ENCODE measurements at regions not wholly inside any gene's neighbourhood (a gene's known extent, or its start where the extent isn't known, plus 50 kb on each side); places are given as distances from the start of the nearest gene placed in this dataset.

DNA sequence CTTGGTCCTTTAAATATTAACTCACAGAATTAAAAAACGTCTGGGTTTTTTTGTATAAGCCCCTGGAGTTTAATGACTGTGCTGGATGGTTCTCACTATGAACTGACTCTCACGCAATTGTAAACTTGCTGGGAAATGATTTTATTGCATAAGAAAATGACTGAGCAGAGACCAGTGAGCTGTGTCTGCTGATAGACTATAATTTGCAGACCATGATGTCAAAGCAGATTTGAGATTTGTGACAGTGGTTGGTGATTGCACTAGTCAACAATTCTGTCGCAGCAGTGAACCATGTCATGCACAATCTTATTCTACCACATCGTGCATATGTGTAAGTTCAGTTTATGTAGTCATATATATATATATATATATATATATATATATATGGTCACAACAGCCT, 85.7 kb upstream of the C9orf72 start:
- CTCF ChIA-PET, result interaction anchor here (1.1 kb wide), 1 partner anchor 12 kb away, joined by 3 read pairs; no protein-coding TSS in a partner anchor
- DNase-seq (no peak), ATAC-seq (no peak)
- H3K36me3 Mint-ChIP-seq, result no peaks in the 10 kb centered on the region
- H3K9me3 Mint-ChIP-seq (ENCODE audit: low read depth), result no peaks in the 10 kb centered on the region
- no peak overlapping the region for H3K27ac Mint-ChIP-seq
- H3K4me1 Mint-ChIP-seq, result no peaks in the 10 kb centered on the region
- H3K27me3 Mint-ChIP-seq, result peaks cover 3% of the 10 kb centered on the region
- no peak overlapping the region for H3K4me3 Mint-ChIP-seq

DNA sequence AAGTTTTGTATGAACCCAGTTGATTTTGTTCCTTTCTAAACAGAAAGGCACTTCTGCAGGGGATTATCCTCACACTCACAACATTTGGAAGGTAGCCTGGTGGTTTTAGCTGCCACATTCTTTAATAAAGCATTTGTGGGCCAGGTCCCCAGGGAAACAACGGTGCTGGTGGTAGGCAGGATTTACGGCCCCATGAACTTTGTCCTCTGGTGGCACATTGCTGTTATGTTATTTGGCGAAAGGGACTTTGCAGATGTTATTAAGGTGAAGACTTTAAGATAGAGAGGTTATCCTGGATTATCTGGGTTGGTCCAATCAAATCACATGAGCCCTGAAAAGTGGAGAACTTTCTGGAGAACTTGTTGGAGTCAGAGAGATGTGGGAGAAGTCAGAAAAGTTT, 86.3 kb upstream of the C9orf72 start:
- no peak for DNase-seq
- CTCF ChIA-PET, result interaction anchor here (1.1 kb wide), 1 partner anchor 11 kb away, joined by 3 read pairs; no protein-coding TSS in a partner anchor
- no peak for ATAC-seq
- no peak overlapping the region for H3K27ac Mint-ChIP-seq
- no peaks in the 10 kb centered on the region for H3K4me1 Mint-ChIP-seq
- no peaks in the 10 kb centered on the region for H3K36me3 Mint-ChIP-seq
- H3K27me3 Mint-ChIP-seq, result peaks cover 3% of the 10 kb centered on the region
- no peaks in the 10 kb centered on the region for H3K9me3 Mint-ChIP-seq (ENCODE audit: low read depth)
- H3K4me3 Mint-ChIP-seq, result no peak overlapping the region

DNA sequence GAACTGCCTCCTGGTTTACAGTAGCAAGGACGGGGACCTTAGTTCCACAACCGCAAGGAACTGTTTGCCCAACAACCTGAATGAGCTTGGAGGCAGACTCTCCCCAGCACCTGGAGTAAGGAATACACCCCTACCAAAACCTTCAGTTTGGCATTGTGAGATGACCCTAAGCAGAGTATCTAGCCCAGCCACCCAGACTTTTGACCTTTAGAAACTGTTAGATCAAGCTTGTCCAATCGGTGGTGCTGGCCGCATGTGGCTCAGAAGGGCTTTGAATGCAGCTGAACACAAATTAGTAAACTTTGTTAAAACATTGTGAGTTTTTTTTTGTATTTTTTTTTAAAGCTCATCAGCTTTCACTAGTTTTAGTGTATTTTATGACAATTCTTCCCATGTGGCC, 86.9 kb upstream of the C9orf72 start:
- no peak overlapping the region for H3K27ac Mint-ChIP-seq
- ATAC-seq (no peak), DNase-seq (no peak)
- H3K4me1 Mint-ChIP-seq, result no peaks in the 10 kb centered on the region
- H3K4me3 Mint-ChIP-seq, result no peak overlapping the region
- CTCF ChIA-PET, result interaction anchor here (1.1 kb wide), 1 partner anchor 11 kb away, joined by 3 read pairs; no protein-coding TSS in a partner anchor
- H3K27me3 Mint-ChIP-seq, result peaks cover 3% of the 10 kb centered on the region
- H3K36me3 Mint-ChIP-seq, result no peaks in the 10 kb centered on the region
- H3K9me3 Mint-ChIP-seq (ENCODE audit: low read depth), result no peaks in the 10 kb centered on the region

DNA sequence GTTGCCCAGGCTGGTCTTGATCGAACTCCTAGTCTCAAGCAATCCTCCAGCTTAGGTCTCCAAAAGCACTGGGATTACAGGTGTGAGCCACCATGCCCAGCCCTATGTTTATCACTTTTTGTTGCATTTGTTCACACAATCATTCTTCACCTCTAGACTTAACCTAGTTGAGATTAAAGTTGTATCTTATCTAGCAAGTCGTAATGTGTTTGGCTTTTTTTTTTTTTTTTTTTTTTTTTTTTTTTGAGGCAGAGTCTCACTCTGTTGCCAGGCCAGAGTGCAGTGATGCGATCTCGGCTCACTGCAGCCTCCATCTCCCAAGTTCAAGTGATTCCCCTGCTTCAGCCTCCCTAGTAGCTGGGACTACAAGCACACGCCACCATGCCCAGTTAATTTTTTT, 90.2 kb upstream of the C9orf72 start:
- Mint-ChIP-seq H3K9me3 (ENCODE audit: low read depth) (no peaks in the 10 kb centered on the region), H3K27ac (no peak overlapping the region), H3K36me3 (no peaks in the 10 kb centered on the region), H3K4me3 (no peak overlapping the region), H3K27me3 (peaks cover 7% of the 10 kb centered on the region), H3K4me1 (no peaks in the 10 kb centered on the region)
- CTCF ChIA-PET, result no interaction called here
- no peak for ATAC-seq
- DNase-seq, result no peak

DNA sequence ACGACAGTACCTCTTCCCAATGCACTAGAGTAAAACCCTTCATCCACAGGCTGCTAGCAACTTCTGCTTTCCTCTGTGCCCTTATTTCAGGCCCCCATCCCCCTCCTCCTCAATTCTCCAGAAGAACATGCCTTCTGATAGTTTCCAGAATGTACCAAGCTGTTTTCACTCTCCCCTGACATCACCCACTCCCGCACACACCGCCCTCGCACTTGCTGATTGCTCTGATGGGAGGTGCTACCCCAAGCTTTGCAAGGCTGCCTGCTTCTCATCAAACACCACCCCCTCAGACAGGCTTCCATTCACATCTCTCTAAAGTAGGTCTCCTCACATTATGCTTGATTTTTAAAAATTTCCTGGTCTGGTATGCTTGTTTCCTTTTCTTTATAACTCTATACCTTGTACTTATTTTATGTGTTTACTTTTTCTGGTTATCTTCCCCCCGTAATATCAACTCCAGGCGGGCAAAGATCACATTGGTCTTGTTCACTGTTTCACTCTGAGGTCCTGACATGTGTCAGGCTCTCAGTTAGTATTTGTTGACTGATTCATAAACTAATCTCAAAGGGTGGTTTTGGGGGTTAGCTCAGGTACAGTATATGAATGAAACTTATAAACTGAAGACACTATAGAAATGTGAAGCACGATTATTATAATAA, 91.0 kb upstream of the C9orf72 start:
- no peak overlapping the region for H3K27ac Mint-ChIP-seq
- no peak for ATAC-seq

DNA sequence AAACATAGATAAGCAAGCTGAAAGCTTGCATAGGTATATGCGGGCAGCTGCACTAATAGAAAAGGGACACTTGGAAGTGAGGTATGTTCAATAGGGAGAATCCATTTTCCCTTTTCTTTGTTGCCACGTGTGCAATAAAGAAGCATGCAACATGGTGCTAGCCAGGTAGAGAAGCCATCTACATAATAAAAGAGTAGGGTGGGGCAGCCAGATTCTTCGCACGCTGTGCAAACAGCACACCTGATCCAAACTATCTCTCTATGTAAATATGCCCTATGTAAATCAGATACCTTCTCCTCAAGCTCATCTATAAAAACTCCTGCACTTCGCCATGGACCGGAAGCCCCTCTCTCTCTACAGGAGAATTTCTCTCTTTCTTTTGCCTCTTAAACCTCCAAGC, 91.9 kb upstream of the C9orf72 start:
- H3K36me3 Mint-ChIP-seq, result no peaks in the 10 kb centered on the region
- DNase-seq (no peak), ATAC-seq (no peak)
- no peak overlapping the region for H3K27ac Mint-ChIP-seq
- CTCF ChIA-PET, result no interaction called here
- H3K4me1 Mint-ChIP-seq, result no peaks in the 10 kb centered on the region
- peaks cover 7% of the 10 kb centered on the region for H3K27me3 Mint-ChIP-seq
- H3K9me3 Mint-ChIP-seq (ENCODE audit: low read depth), result no peaks in the 10 kb centered on the region
- H3K4me3 Mint-ChIP-seq, result no peak overlapping the region

More for the DNA sequence above, 91.0 kb upstream of the C9orf72 start:
- DNase-seq, result no peak
- Mint-ChIP-seq H3K4me3 (no peak overlapping the region), H3K36me3 (no peaks in the 10 kb centered on the region), H3K9me3 (ENCODE audit: low read depth) (no peaks in the 10 kb centered on the region), H3K4me1 (no peaks in the 10 kb centered on the region), H3K27me3 (peaks cover 7% of the 10 kb centered on the region)
- CTCF ChIA-PET, result no interaction called here

DNA sequence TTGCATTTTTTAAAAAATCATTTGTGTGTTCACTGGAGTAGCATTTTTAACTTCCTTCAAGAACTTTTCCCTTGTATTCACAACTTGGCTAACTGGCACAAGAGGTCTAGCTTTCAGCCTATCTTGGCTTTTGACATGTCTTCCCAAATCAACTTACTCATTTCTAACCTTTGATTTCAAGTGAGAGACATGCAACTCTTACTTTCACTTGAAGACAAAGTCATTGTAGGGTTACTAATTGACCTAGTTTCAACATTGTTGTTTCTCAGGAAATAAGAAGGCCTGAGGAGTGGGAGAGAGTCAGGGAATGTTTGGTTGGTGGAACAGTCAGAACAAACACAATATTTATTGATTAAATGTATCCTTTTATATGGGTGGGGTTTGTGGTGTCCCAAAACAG, 95.0 kb upstream of the C9orf72 start:
- ATAC-seq, result no peak
- Mint-ChIP-seq H3K27me3 (peaks cover 4% of the 10 kb centered on the region), H3K36me3 (no peaks in the 10 kb centered on the region), H3K27ac (no peak overlapping the region), H3K4me3 (no peak overlapping the region), H3K4me1 (no peaks in the 10 kb centered on the region), H3K9me3 (ENCODE audit: low read depth) (no peaks in the 10 kb centered on the region)
- CTCF ChIA-PET, result no interaction called here
- no peak for DNase-seq

DNA sequence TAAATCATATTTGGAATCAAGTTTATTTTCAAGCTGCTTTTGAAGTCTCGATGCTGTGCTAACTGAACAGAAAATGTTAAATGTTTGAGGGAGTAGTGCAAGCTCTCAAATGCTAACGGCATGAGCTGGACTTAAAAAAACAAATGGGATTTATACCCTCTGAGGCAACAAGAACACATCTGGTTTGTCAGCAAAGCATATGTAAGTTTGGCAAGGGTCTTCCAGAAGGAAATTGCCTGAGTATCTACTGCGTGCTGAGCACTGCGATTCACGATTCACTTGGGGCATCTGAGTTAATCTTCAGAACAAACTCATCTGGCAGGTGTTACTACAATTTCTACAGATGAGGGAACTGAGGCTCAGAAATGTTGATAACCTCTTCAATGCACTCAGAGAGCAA, 98.4 kb upstream of the C9orf72 start:
- ATAC-seq (no peak), DNase-seq (no peak)
- no peaks in the 10 kb centered on the region for H3K36me3 Mint-ChIP-seq
- no peaks in the 10 kb centered on the region for H3K4me1 Mint-ChIP-seq
- H3K4me3 Mint-ChIP-seq, result no peak overlapping the region
- no peaks in the 10 kb centered on the region for H3K9me3 Mint-ChIP-seq (ENCODE audit: low read depth)
- H3K27me3 Mint-ChIP-seq, result peaks cover 12% of the 10 kb centered on the region
- CTCF ChIA-PET, result no interaction called here
- no peak overlapping the region for H3K27ac Mint-ChIP-seq

DNA sequence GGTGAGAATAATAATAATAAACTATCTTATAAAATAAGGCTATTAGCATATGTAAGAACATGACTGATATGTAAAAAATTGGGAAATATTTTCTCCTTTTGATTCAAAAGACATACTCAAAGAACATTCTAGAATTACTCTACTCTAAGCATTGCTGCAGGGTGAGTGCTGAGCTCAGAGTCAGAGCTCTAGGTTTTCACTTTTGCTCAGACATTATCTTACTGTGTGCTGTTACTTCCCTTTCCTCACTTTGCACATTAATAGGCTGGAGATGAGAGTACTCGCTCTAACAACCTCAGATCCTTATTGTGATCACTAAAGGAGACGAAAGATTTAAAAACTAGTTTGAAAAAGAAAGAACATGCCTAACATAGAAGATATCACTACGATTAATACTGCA, 99.4 kb upstream of the C9orf72 start:
- ATAC-seq, result no peak
- no peak overlapping the region for H3K4me3 Mint-ChIP-seq
- peaks cover 10% of the 10 kb centered on the region for H3K27me3 Mint-ChIP-seq
- no peaks in the 10 kb centered on the region for H3K36me3 Mint-ChIP-seq
- no peaks in the 10 kb centered on the region for H3K4me1 Mint-ChIP-seq
- CTCF ChIA-PET, result no interaction called here
- no peak overlapping the region for H3K27ac Mint-ChIP-seq
- DNase-seq, result no peak
- H3K9me3 Mint-ChIP-seq (ENCODE audit: low read depth), result no peaks in the 10 kb centered on the region

DNA sequence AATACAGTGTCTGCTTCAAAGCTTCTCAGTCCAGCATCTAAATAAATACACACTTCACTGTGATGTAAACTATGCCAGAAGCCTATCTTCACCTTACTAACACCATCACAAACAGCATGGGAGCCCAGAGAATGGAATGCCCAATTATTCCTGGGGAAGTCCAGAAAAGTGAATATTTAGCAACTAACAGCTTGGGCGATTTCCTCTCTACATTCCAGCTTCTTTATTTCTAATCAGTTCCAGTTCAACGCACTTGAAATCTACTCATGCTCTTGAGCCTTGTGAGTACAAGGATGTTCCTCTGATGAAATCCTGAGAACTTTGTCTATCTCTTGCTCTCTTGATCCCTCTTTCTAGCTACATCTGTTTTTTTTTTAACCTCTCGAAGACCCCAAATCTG, 100.4 kb upstream of the C9orf72 start:
- Mint-ChIP-seq H3K36me3 (no peaks in the 10 kb centered on the region), H3K27ac (no peak overlapping the region), H3K9me3 (ENCODE audit: low read depth) (no peaks in the 10 kb centered on the region), H3K27me3 (peaks cover 12% of the 10 kb centered on the region), H3K4me3 (no peak overlapping the region), H3K4me1 (no peaks in the 10 kb centered on the region)
- ATAC-seq (no peak), DNase-seq (no peak)
- CTCF ChIA-PET, result no interaction called here

DNA sequence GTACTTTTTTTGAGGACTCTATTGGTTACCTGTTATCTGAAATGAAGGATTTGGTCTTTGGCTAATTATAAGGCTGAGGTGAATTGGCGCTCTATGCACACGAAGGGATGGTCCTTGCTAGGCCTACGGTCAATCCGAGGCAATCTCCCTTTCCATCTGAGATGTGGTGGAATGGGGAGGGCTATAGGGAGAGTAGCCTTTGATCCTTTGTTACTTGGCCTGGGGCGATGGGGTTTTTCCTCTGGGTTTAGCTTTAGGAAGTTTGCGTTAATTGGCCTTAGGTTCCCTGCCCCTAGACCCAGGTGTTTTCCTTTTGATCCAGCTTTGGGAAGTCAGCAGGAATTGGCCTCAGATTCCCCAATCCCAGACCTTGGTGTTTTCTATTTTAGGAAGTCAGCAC, 102.1 kb upstream of the C9orf72 start:
- H3K27me3 Mint-ChIP-seq, result peaks cover 18% of the 10 kb centered on the region
- no peaks in the 10 kb centered on the region for H3K9me3 Mint-ChIP-seq (ENCODE audit: low read depth)
- no peak for DNase-seq
- H3K4me3 Mint-ChIP-seq, result no peak overlapping the region
- no peaks in the 10 kb centered on the region for H3K4me1 Mint-ChIP-seq
- CTCF ChIA-PET, result no interaction called here
- no peak for ATAC-seq
- no peak overlapping the region for H3K27ac Mint-ChIP-seq
- H3K36me3 Mint-ChIP-seq, result no peaks in the 10 kb centered on the region

DNA sequence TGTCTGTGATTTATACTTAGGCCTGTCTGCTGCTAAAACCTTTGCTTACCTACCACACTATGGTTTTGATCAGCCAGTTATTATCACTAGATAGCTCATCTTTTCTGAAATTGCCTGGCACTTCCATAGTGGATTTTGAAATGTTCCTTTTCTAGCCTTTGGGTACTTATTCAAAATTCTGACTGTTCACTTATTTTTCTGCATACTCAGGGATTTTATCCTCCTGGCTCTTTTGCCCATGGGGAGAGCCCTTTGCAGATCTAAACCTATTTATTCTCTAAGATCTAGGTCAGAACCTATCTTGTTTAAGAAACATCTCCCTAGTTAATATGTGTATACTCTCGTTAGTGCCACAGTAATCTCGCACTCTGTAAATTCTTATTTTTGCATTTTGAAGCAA, 103.5 kb upstream of the C9orf72 start:
- no peak for DNase-seq
- no peak for ATAC-seq
- H3K4me1 Mint-ChIP-seq, result no peaks in the 10 kb centered on the region
- CTCF ChIA-PET, result no interaction called here
- H3K27me3 Mint-ChIP-seq, result peaks cover 20% of the 10 kb centered on the region
- no peaks in the 10 kb centered on the region for H3K36me3 Mint-ChIP-seq
- H3K4me3 Mint-ChIP-seq, result no peak overlapping the region
- no peak overlapping the region for H3K27ac Mint-ChIP-seq
- H3K9me3 Mint-ChIP-seq (ENCODE audit: low read depth), result no peaks in the 10 kb centered on the region

DNA sequence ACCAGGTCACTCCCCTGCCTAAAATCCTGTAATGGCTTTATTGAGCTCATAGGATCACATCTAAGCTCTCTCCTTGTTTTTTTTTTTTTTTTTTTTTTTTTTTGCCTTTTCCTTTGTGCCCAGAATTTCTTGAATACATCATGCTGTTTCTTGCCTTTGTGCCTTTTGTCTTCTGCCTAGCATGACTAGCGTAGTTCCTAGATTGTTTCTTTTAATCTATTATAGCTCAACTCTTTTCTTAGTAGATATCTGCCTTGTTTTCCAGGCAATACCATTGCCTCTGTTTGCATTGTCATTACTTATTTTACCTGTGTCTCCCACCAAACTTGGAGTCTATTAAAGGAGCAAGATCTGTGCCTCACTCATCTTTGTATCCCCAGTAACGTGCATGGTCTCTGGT, 106.1 kb upstream of the C9orf72 start:
- no peak for ATAC-seq
- Mint-ChIP-seq H3K36me3 (no peaks in the 10 kb centered on the region), H3K4me3 (no peak overlapping the region), H3K27ac (no peak overlapping the region), H3K4me1 (no peaks in the 10 kb centered on the region), H3K9me3 (ENCODE audit: low read depth) (no peaks in the 10 kb centered on the region), H3K27me3 (peaks cover 16% of the 10 kb centered on the region)
- DNase-seq, result no peak
- CTCF ChIA-PET, result no interaction called here

DNA sequence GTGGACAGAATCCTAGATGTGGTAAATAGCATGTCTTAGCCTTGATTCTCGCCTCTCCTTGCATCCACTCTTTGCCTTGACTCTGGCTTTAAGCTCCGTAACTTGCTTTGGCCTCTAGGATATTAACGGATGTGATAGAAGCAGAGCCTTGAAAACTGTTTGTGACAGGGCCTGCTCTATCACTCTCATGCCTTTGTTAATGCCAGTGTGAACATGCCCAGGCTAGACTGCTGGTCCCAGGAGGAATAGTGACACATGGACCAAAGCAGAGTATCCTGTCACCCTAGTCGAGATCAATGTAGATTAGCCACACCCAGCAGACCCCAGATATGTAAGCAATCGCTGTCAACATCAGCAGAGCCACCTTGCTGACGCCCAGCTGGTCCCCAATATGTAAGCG, 109.9 kb upstream of the C9orf72 start:
- CTCF ChIA-PET, result no interaction called here
- peaks cover 11% of the 10 kb centered on the region for H3K27me3 Mint-ChIP-seq
- no peaks in the 10 kb centered on the region for H3K4me1 Mint-ChIP-seq
- no peak overlapping the region for H3K4me3 Mint-ChIP-seq
- ATAC-seq (no peak), DNase-seq (no peak)
- H3K9me3 Mint-ChIP-seq (ENCODE audit: low read depth), result no peaks in the 10 kb centered on the region
- H3K27ac Mint-ChIP-seq, result no peak overlapping the region
- H3K36me3 Mint-ChIP-seq, result no peaks in the 10 kb centered on the region

DNA sequence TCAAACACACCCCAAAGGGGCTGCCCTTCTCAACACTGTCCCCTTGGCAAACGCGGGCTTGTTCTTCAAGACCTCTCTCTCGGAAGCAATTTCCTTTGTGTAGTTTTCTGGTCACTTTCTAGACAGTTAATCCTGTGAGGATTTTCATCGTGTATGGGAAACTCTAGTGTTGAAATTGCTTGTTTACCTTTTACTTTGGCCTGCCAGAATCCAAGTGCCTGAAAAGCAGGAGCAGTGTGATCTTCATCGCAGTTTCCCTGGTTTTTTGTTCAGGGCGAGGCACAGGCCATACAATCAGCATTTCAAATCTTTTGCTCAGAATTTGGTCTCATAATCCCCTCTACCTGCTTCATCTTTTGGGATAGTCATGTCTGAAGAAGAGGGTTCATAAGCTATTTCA, 115.7 kb upstream of the C9orf72 start:
- DNase-seq, result no peak
- Mint-ChIP-seq H3K27ac (no peak overlapping the region), H3K9me3 (ENCODE audit: low read depth) (no peaks in the 10 kb centered on the region), H3K4me1 (no peaks in the 10 kb centered on the region), H3K36me3 (no peaks in the 10 kb centered on the region), H3K27me3 (peaks cover 8% of the 10 kb centered on the region), H3K4me3 (no peak overlapping the region)
- ATAC-seq, result no peak
- CTCF ChIA-PET, result no interaction called here

All from activated CD8-positive, alpha-beta memory T cell treated with anti-CD3 and anti-CD28 coated beads, Interleukin-2, amount 10 ng/mL, durations not matched to agents 7 days and 5 days (primary cell).